ENCODE measurements at regions not wholly inside any gene's neighbourhood (a gene's known extent, or its start where the extent isn't known, plus 50 kb on each side); places are given as distances from the start of the nearest gene placed in this dataset.

DNA sequence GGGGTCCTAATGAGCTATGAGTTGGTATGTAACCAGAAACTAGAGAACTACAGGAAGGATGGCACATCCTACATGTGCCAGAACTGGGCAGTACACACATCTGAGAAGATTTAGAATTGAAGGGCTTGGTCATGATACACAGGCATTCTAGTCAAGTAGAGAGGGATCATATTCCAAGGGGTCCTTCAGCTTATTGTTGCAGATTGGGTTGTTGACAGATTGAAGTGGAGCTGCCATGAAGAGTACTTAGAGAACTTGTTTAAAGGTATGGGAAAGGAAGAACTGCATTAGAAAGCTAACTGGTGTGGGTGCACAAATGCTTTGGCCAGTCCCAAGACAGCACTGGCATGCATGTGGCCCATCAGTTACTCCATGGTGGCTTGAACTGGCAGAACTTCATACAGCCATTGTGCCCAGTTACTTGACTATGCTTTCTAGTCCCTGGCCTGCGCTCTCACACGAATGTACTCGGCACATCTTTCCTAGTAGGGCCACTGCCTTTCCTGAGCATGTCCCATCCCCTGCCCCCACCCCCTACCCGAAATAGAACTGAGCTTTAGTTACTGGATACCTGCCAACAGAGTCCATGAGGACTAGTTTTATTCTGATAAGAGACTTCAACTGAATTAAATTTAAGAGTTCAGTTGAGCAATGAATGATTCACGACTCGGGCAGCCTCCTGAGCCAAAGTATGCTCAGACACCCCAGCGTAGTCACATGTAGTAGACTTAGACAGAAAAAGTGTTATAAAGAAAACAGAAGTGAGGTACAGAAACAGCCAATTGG is 64.0 kb downstream of the CCNG2 start:
- Histone ChIP-seq H3K27me3 (ENCODE audit: control insufficient read depth in 4 of 4, insufficient read depth in 4 of 4, low read length in 3 of 4) (no peaks in the 10 kb centered on the region), H3K9ac (ENCODE audit: low read depth in 1 of 2, low read length in 2 of 2) (no peak overlapping the region), H3K4me1 (ENCODE audit: control insufficient read depth in 4 of 4, insufficient read depth in 4 of 4, low read length in 3 of 4) (no peaks in the 10 kb centered on the region), H3K9me3 (ENCODE audit: control insufficient read depth in 4 of 4, low read length in 3 of 4) (no peaks in the 10 kb centered on the region), H3K4me3 (ENCODE audit: low read depth in 1 of 3, low read length in 3 of 3) (no peak overlapping the region), H3K36me3 (ENCODE audit: control insufficient read depth in 4 of 4, insufficient read depth in 3 of 4, low read depth in 1 of 4, low read length in 3 of 4) (no peaks in the 10 kb centered on the region), H3K27ac (ENCODE audit: low read depth in 1 of 2, low read length in 2 of 2) (no peak overlapping the region)
- TF ChIP-seq, protein P1, sequence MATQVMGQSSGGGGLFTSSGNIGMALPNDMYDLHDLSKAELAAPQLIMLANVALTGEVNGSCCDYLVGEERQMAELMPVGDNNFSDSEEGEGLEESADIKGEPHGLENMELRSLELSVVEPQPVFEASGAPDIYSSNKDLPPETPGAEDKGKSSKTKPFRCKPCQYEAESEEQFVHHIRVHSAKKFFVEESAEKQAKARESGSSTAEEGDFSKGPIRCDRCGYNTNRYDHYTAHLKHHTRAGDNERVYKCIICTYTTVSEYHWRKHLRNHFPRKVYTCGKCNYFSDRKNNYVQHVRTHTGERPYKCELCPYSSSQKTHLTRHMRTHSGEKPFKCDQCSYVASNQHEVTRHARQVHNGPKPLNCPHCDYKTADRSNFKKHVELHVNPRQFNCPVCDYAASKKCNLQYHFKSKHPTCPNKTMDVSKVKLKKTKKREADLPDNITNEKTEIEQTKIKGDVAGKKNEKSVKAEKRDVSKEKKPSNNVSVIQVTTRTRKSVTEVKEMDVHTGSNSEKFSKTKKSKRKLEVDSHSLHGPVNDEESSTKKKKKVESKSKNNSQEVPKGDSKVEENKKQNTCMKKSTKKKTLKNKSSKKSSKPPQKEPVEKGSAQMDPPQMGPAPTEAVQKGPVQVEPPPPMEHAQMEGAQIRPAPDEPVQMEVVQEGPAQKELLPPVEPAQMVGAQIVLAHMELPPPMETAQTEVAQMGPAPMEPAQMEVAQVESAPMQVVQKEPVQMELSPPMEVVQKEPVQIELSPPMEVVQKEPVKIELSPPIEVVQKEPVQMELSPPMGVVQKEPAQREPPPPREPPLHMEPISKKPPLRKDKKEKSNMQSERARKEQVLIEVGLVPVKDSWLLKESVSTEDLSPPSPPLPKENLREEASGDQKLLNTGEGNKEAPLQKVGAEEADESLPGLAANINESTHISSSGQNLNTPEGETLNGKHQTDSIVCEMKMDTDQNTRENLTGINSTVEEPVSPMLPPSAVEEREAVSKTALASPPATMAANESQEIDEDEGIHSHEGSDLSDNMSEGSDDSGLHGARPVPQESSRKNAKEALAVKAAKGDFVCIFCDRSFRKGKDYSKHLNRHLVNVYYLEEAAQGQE (IDR thresholded peaks at IDR 0.05), result no peak
- TF ChIP-seq RXRA (IDR thresholded peaks at IDR 0.05), result no peak
- no peak for TF ChIP-seq NR2F2 (IDR thresholded peaks at IDR 0.05)
- TF ChIP-seq FOXA1 (IDR thresholded peaks at IDR 0.05), result no peak
- TF ChIP-seq YY1 (IDR thresholded peaks at IDR 0.05), result no peak
- no peak for TF ChIP-seq EGR1 (IDR thresholded peaks at IDR 0.05; ENCODE audit: low read depth in 2 of 2)
- no peak for TF ChIP-seq GABPA (IDR thresholded peaks at IDR 0.05 in 1 of 2, conservative IDR thresholded peaks at IDR 0.05 in 1 of 2)
- no peak for TF ChIP-seq JUND (IDR thresholded peaks at IDR 0.05)
- TF ChIP-seq FOXA2 (IDR thresholded peaks at IDR 0.05), result no peak
- TF ChIP-seq, protein P2, sequence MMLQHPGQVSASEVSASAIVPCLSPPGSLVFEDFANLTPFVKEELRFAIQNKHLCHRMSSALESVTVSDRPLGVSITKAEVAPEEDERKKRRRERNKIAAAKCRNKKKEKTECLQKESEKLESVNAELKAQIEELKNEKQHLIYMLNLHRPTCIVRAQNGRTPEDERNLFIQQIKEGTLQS (IDR thresholded peaks at IDR 0.05), result no peak
- TF ChIP-seq, protein P3, sequence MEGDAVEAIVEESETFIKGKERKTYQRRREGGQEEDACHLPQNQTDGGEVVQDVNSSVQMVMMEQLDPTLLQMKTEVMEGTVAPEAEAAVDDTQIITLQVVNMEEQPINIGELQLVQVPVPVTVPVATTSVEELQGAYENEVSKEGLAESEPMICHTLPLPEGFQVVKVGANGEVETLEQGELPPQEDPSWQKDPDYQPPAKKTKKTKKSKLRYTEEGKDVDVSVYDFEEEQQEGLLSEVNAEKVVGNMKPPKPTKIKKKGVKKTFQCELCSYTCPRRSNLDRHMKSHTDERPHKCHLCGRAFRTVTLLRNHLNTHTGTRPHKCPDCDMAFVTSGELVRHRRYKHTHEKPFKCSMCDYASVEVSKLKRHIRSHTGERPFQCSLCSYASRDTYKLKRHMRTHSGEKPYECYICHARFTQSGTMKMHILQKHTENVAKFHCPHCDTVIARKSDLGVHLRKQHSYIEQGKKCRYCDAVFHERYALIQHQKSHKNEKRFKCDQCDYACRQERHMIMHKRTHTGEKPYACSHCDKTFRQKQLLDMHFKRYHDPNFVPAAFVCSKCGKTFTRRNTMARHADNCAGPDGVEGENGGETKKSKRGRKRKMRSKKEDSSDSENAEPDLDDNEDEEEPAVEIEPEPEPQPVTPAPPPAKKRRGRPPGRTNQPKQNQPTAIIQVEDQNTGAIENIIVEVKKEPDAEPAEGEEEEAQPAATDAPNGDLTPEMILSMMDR (IDR thresholded peaks at IDR 0.05; ENCODE audit: low read depth, low read length, missing input control), result no peak
- TF ChIP-seq, protein P4, sequence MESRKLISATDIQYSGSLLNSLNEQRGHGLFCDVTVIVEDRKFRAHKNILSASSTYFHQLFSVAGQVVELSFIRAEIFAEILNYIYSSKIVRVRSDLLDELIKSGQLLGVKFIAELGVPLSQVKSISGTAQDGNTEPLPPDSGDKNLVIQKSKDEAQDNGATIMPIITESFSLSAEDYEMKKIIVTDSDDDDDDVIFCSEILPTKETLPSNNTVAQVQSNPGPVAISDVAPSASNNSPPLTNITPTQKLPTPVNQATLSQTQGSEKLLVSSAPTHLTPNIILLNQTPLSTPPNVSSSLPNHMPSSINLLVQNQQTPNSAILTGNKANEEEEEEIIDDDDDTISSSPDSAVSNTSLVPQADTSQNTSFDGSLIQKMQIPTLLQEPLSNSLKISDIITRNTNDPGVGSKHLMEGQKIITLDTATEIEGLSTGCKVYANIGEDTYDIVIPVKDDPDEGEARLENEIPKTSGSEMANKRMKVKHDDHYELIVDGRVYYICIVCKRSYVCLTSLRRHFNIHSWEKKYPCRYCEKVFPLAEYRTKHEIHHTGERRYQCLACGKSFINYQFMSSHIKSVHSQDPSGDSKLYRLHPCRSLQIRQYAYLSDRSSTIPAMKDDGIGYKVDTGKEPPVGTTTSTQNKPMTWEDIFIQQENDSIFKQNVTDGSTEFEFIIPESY (IDR thresholded peaks at IDR 0.05), result no peak
- 81% methylated on average over 7 of the region's 7 CpGs for WGBS
- DNase-seq (ENCODE audit: low spot score), result no peak

DNA sequence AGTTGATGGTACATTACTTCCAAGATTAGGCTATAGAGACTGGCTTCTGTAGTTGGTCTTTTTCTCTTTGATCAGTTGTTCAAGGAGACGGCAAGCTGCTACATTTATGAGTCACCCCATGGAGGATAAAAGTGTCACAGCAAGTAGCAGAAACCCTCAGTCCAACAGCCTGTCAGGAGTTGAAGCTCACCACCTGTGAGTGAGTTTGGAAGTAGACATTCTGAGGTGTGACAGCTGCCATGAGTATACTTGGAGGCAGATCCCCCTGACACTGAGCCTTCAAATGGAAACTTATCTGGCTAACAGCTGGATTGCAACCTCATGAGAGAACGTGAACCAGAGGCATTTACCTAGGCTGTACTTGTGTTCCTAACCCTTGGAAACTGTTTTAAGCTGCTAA is 68.0 kb downstream of the CCNG2 start:
- Histone ChIP-seq H3K9me3 (ENCODE audit: control insufficient read depth in 4 of 4, low read length in 3 of 4) (peaks cover 2 to 4% (median 3%) of the 10 kb centered on the region in 4 donors), H3K4me3 (ENCODE audit: low read depth in 1 of 3, low read length in 3 of 3) (no peak overlapping the region), H3K27me3 (ENCODE audit: control insufficient read depth in 4 of 4, insufficient read depth in 4 of 4, low read length in 3 of 4) (no peaks in the 10 kb centered on the region), H3K36me3 (ENCODE audit: control insufficient read depth in 4 of 4, insufficient read depth in 3 of 4, low read depth in 1 of 4, low read length in 3 of 4) (no peaks in the 10 kb centered on the region), H3K4me1 (ENCODE audit: control insufficient read depth in 4 of 4, insufficient read depth in 4 of 4, low read length in 3 of 4) (no peaks in the 10 kb centered on the region), H3K9ac (ENCODE audit: low read depth in 1 of 2, low read length in 2 of 2) (no peak overlapping the region), H3K27ac (ENCODE audit: low read depth in 1 of 2, low read length in 2 of 2) (no peak overlapping the region)
- DNase-seq (ENCODE audit: low spot score), result no peak
- TF ChIP-seq RAD21 (IDR thresholded peaks at IDR 0.05), result no peak
- TF ChIP-seq GABPA (IDR thresholded peaks at IDR 0.05 in 1 of 2, conservative IDR thresholded peaks at IDR 0.05 in 1 of 2), result no peak
- no peak for TF ChIP-seq RXRA (IDR thresholded peaks at IDR 0.05)
- TF ChIP-seq HNF4A (conservative IDR thresholded peaks at IDR 0.05), result no peak
- no peak for TF ChIP-seq FOXA1 (IDR thresholded peaks at IDR 0.05)
- no peak for TF ChIP-seq FOXA2 (IDR thresholded peaks at IDR 0.05)
- TF ChIP-seq, protein P1 (IDR thresholded peaks at IDR 0.05), result no peak
- TF ChIP-seq TAF1 (conservative IDR thresholded peaks at IDR 0.05), result no peak
- TF ChIP-seq YY1 (IDR thresholded peaks at IDR 0.05), result no peak
- TF ChIP-seq, protein P2 (IDR thresholded peaks at IDR 0.05), result no peak
- TF ChIP-seq EGR1 (IDR thresholded peaks at IDR 0.05; ENCODE audit: low read depth in 2 of 2), result no peak
- TF ChIP-seq JUND (IDR thresholded peaks at IDR 0.05), result no peak
- no peak for TF ChIP-seq HNF4G (IDR thresholded peaks at IDR 0.05)
- TF ChIP-seq, protein P3 (IDR thresholded peaks at IDR 0.05; ENCODE audit: low read depth, low read length, missing input control), result no peak
- 56% methylated on average over 2 of the region's 2 CpGs for WGBS
